Lower leg skin (tissue), 3 donors: ENCODE measurements at regions not wholly inside any gene's neighbourhood (a gene's known extent, or its start where the extent isn't known, plus 50 kb on each side); places are given as distances from the start of the nearest gene placed in this dataset.

Experiments used
- POLR2A ChIP-seq, 2 donors: fragments of 450-650 bp; IDR thresholded peaks; one replicate each; pipeline ENCODE4 v1.6.1; 2016 to 2017; ENCODE audit warnings: antibody characterized with exemption in 2 of 2, mild to moderate bottlenecking in 1 of 2, moderate library complexity in 1 of 2
- TF ChIP-seq, protein P1 (sequence below), 3 donors: fragments of 450-650 bp; IDR thresholded peaks; one replicate each; pipeline ENCODE4 v1.5.1; 2016; ENCODE audit warnings: antibody characterized with exemption in 3 of 3, mild to moderate bottlenecking in 3 of 3, moderate library complexity in 2 of 3

DNA sequence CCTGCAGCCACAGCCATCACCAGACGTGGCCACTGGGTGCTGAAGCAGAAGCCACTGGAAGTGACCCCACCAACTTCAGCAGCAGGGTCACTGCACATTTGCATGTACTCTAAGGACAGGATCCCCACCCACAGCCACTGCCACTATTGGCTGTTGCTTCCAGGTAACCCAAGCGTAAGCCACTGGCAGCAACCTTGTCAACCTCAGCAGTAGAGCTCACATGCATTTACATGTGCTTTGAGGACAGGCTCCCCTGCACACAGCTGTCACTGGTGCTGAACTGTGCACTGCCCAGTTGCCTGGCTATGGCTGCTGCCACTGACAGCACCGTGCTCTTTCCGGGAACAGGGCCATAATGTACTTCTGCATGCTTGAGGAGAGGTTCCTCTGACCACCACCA lies 332.4 kb upstream of the DMD start:
- TF ChIP-seq, protein P1, sequence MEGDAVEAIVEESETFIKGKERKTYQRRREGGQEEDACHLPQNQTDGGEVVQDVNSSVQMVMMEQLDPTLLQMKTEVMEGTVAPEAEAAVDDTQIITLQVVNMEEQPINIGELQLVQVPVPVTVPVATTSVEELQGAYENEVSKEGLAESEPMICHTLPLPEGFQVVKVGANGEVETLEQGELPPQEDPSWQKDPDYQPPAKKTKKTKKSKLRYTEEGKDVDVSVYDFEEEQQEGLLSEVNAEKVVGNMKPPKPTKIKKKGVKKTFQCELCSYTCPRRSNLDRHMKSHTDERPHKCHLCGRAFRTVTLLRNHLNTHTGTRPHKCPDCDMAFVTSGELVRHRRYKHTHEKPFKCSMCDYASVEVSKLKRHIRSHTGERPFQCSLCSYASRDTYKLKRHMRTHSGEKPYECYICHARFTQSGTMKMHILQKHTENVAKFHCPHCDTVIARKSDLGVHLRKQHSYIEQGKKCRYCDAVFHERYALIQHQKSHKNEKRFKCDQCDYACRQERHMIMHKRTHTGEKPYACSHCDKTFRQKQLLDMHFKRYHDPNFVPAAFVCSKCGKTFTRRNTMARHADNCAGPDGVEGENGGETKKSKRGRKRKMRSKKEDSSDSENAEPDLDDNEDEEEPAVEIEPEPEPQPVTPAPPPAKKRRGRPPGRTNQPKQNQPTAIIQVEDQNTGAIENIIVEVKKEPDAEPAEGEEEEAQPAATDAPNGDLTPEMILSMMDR (IDR thresholded peaks at IDR 0.05) = no peak
- TF ChIP-seq POLR2A (IDR thresholded peaks at IDR 0.05) = no peak
